ENCODE measurements at regions not wholly inside any gene's neighbourhood (a gene's known extent, or its start where the extent isn't known, plus 50 kb on each side); places are given as distances from the start of the nearest gene placed in this dataset.

GRCh38 chr1:221241157-221241556 lies 361.9 kb downstream of the HLX start:
- Mint-ChIP-seq H3K27me3 (peaks cover 8% of the 10 kb centered on the region), H3K9me3 (ENCODE audit: insufficient read depth) (no peaks in the 10 kb centered on the region), H3K4me1 (no peaks in the 10 kb centered on the region), H3K27ac (no peak overlapping the region), H3K4me3 (no peak overlapping the region)
- H2AFZ ChIP-seq (ENCODE audit: insufficient read depth, low read depth, low read length, poor library complexity, severe bottlenecking) = no peak overlapping the region
- no peaks in the 10 kb centered on the region for H3K4me1 ChIP-seq (ENCODE audit: control insufficient read depth in 2 of 2, insufficient read depth in 2 of 2, low read length in 2 of 2)
- H3K27me3 ChIP-seq (replicated peaks in 1 of 4; ENCODE audit: control extremely low read depth in 1 of 4, control insufficient read depth in 3 of 4, insufficient read depth in 4 of 4, low read length in 3 of 4) = peaks cover 0 to 3% (median 0%) of the 10 kb centered on the region in 4 experiments
- no peak overlapping the region for H3K27ac ChIP-seq (ENCODE audit: low read length in 2 of 2)
- WGBS (ENCODE audit: insufficient coverage) = no CpG with 5 or more reads among the region's 1 CpG
- intact Hi-C loops (cut with micrococcal nuclease) = no loop called here
- no peak overlapping the region for H3K4me2 ChIP-seq (replicated peaks; ENCODE audit: low read depth, low read length, poor library complexity, severe bottlenecking)
- no peaks in the 10 kb centered on the region for H3K79me2 ChIP-seq (ENCODE audit: control insufficient read depth, insufficient read depth, low read length)
- ChIA-PET POLR2A (no interaction called here), CTCF (no interaction called here)
- DNase-seq (no peak), ATAC-seq (ENCODE audit: low read depth) (no peak)
- no peaks in the 10 kb centered on the region for H3K36me3 ChIP-seq (replicated peaks in 1 of 2; ENCODE audit: control extremely low read depth in 1 of 2, control insufficient read depth in 1 of 2, extremely low read depth in 1 of 2, insufficient read depth in 2 of 2, low read length in 1 of 2)
- H3K9ac ChIP-seq (ENCODE audit: low read length) = no peak overlapping the region
- H4K20me1 ChIP-seq (ENCODE audit: control insufficient read depth, insufficient read depth, low read length, poor library complexity, severe bottlenecking) = no peaks in the 10 kb centered on the region
- TF ChIP-seq, protein P1, sequence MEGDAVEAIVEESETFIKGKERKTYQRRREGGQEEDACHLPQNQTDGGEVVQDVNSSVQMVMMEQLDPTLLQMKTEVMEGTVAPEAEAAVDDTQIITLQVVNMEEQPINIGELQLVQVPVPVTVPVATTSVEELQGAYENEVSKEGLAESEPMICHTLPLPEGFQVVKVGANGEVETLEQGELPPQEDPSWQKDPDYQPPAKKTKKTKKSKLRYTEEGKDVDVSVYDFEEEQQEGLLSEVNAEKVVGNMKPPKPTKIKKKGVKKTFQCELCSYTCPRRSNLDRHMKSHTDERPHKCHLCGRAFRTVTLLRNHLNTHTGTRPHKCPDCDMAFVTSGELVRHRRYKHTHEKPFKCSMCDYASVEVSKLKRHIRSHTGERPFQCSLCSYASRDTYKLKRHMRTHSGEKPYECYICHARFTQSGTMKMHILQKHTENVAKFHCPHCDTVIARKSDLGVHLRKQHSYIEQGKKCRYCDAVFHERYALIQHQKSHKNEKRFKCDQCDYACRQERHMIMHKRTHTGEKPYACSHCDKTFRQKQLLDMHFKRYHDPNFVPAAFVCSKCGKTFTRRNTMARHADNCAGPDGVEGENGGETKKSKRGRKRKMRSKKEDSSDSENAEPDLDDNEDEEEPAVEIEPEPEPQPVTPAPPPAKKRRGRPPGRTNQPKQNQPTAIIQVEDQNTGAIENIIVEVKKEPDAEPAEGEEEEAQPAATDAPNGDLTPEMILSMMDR (IDR thresholded peaks at IDR 0.05) = no peak
- no peak for TF ChIP-seq EZH2 (IDR thresholded peaks at IDR 0.05; ENCODE audit: borderline replicate concordance, insufficient read depth, low read depth, low read length, poor library complexity, severe bottlenecking)
- H3K9me3 ChIP-seq (ENCODE audit: control extremely low read depth in 1 of 3, control insufficient read depth in 2 of 3, insufficient read depth in 1 of 3, low read length in 2 of 3) = no peaks in the 10 kb centered on the region
- H3K4me3 ChIP-seq (ENCODE audit: control extremely low read depth in 1 of 5, extremely low read depth in 1 of 5, insufficient read depth in 1 of 5, low read depth in 2 of 5, low read length in 4 of 5) = no peak overlapping the region

GRCh38 chr1:221241592-221241991 lies 362.3 kb downstream of the HLX start:
- Histone ChIP-seq H4K20me1 (ENCODE audit: control insufficient read depth, insufficient read depth, low read length, poor library complexity, severe bottlenecking) (no peaks in the 10 kb centered on the region), H3K79me2 (ENCODE audit: control insufficient read depth, insufficient read depth, low read length) (no peaks in the 10 kb centered on the region), H3K4me1 (ENCODE audit: control insufficient read depth in 2 of 2, insufficient read depth in 2 of 2, low read length in 2 of 2) (no peaks in the 10 kb centered on the region), H3K4me3 (ENCODE audit: control extremely low read depth in 1 of 5, extremely low read depth in 1 of 5, insufficient read depth in 1 of 5, low read depth in 2 of 5, low read length in 4 of 5) (no peak overlapping the region), H3K36me3 (replicated peaks in 1 of 2; ENCODE audit: control extremely low read depth in 1 of 2, control insufficient read depth in 1 of 2, extremely low read depth in 1 of 2, insufficient read depth in 2 of 2, low read length in 1 of 2) (no peaks in the 10 kb centered on the region), H3K9me3 (ENCODE audit: control extremely low read depth in 1 of 3, control insufficient read depth in 2 of 3, insufficient read depth in 1 of 3, low read length in 2 of 3) (no peaks in the 10 kb centered on the region), H3K27me3 (replicated peaks in 1 of 4; ENCODE audit: control extremely low read depth in 1 of 4, control insufficient read depth in 3 of 4, insufficient read depth in 4 of 4, low read length in 3 of 4) (peaks cover 0 to 3% (median 0%) of the 10 kb centered on the region in 4 experiments), H3K9ac (ENCODE audit: low read length) (no peak overlapping the region), H3K4me2 (replicated peaks; ENCODE audit: low read depth, low read length, poor library complexity, severe bottlenecking) (no peak overlapping the region), H3K27ac (ENCODE audit: low read length in 2 of 2) (no peak overlapping the region), H2AFZ (ENCODE audit: insufficient read depth, low read depth, low read length, poor library complexity, severe bottlenecking) (no peak overlapping the region)
- ATAC-seq (ENCODE audit: low read depth) (no peak), DNase-seq (no peak)
- ChIA-PET POLR2A (no interaction called here), CTCF (no interaction called here)
- H3K9me3 Mint-ChIP-seq (ENCODE audit: insufficient read depth) = no peaks in the 10 kb centered on the region
- no CpG with 5 or more reads among the region's 2 CpGs for WGBS (ENCODE audit: insufficient coverage)
- H3K4me3 Mint-ChIP-seq = no peak overlapping the region
- intact Hi-C loops (cut with micrococcal nuclease) = no loop called here
- H3K27ac Mint-ChIP-seq = no peak overlapping the region
- H3K4me1 Mint-ChIP-seq = no peaks in the 10 kb centered on the region
- TF ChIP-seq EZH2 (IDR thresholded peaks at IDR 0.05; ENCODE audit: borderline replicate concordance, insufficient read depth, low read depth, low read length, poor library complexity, severe bottlenecking) = no peak
- TF ChIP-seq, protein P1 (IDR thresholded peaks at IDR 0.05) = no peak
- peaks cover 8% of the 10 kb centered on the region for H3K27me3 Mint-ChIP-seq

Measured in B cell (primary cell).